ENCODE measurements at regions not wholly inside any gene's neighbourhood (a gene's known extent, or its start where the extent isn't known, plus 50 kb on each side); places are given as distances from the start of the nearest gene placed in this dataset.
"Not testable (repeated sequence)": the region's sequence is repeated elsewhere in the genome, so short reads cannot be mapped to it uniquely, and the experiment has no call there.

DNA sequence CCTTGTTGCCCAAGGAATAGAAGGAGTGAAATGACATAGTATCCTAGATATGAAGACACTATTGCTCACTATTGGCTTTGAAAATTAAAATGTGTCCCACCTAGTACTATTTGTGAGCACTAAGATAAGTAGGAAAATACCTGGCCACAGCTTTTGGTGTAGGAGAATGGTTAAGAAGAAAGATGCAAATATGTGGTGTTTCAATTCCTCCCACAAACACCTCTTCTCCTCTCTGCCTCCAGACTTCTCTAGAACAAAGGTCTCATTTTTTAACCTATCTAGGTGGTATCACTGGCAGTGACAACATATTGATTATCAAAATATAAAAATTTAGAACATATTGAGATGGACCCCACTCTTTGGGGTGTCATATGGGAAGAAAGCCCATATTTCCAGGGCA is 929.9 kb upstream of the FANCL start:
- Histone ChIP-seq H3K9me3 (no peaks in the 10 kb centered on the region), H3K27ac (no peak overlapping the region), H3K4me3 (no peak overlapping the region), H3K4me1 (no peaks in the 10 kb centered on the region), H3K36me3 (no peaks in the 10 kb centered on the region), H3K27me3 (ENCODE audit: low read depth) (no peaks in the 10 kb centered on the region)
- TF ChIP-seq CTCF (IDR thresholded peaks at IDR 0.05) = no peak
- intact Hi-C loops (cut with DNase I) = no loop called here
- DNase-seq (no peak), ATAC-seq (no peak)

GRCh38 chr2:59168766-59169165 is 927.6 kb upstream of the FANCL start:
- H3K27ac ChIP-seq = no peak overlapping the region
- no peaks in the 10 kb centered on the region for H3K36me3 ChIP-seq
- ATAC-seq (no peak), DNase-seq (no peak)
- no peak overlapping the region for H3K4me3 ChIP-seq
- no peaks in the 10 kb centered on the region for H3K9me3 ChIP-seq
- TF ChIP-seq CTCF (IDR thresholded peaks at IDR 0.05) = no peak
- no peaks in the 10 kb centered on the region for H3K4me1 ChIP-seq
- intact Hi-C loops (cut with DNase I) = no loop called here
- no peaks in the 10 kb centered on the region for H3K27me3 ChIP-seq (ENCODE audit: low read depth)

DNA sequence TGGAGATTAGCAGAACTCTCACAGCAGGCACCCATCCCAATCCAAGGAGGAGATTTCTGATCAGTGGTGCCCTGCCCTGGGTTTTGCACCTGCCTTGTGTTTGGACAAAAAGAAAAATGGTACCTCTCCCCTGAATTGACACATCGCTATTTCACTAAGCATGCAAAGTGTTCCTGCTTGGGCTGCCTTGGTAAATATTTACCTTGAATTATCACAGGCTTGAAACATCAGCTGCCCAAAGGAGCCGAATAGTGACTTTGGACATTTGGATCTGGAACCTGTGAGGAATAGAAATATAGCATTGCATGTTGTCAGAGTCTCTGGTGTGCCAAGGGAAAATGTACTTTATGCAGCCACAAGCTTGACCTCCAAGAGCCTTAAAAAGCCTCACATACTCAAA is 926.4 kb upstream of the FANCL start:
- DNase-seq (no peak), ATAC-seq (no peak)
- TF ChIP-seq CTCF (IDR thresholded peaks at IDR 0.05) = no peak
- no peaks in the 10 kb centered on the region for H3K4me1 ChIP-seq
- no peak overlapping the region for H3K4me3 ChIP-seq
- no peaks in the 10 kb centered on the region for H3K9me3 ChIP-seq
- intact Hi-C loops (cut with DNase I) = no loop called here
- H3K36me3 ChIP-seq = no peaks in the 10 kb centered on the region
- no peak overlapping the region for H3K27ac ChIP-seq
- no peaks in the 10 kb centered on the region for H3K27me3 ChIP-seq (ENCODE audit: low read depth)

DNA sequence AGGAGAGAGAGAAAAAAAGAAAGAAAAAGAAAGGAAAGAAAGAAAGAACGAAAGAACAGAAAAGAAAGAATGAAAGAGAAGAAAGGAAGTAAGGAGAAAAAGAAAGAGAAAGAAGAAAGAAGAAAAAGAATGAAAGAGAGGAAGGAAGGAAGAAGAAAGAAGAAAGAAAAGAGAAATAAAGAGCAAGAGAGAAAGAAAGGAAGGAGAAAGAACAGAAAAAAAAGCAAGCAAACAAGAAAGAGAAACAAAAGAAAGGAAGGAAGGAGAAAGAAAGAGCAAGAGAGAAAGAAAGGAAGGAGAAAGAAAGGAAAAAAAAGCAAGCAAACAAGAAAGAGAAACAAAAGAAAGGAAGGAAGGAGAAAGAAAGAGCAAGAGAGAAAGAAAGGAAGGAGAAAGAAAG is 916.8 kb upstream of the FANCL start:
- intact Hi-C loops (cut with DNase I); H3K9me3 ChIP-seq; H3K27me3 ChIP-seq (ENCODE audit: low read depth); H3K4me1 ChIP-seq; ATAC-seq; DNase-seq; H3K4me3 ChIP-seq; H3K36me3 ChIP-seq; H3K27ac ChIP-seq: not testable (repeated sequence)

- Histone ChIP-seq H3K27ac (no peak overlapping the region), H3K4me3 (no peak overlapping the region), H3K9me3 (no peaks in the 10 kb centered on the region), H3K36me3 (no peaks in the 10 kb centered on the region), H3K27me3 (ENCODE audit: low read depth) (no peaks in the 10 kb centered on the region), H3K4me1 (no peaks in the 10 kb centered on the region)
- intact Hi-C loops (cut with DNase I) = no loop called here
- ATAC-seq = no peak
- TF ChIP-seq CTCF (IDR thresholded peaks at IDR 0.05) = no peak
- no peak for DNase-seq
Observed at GRCh38 chr2:59151805-59152204, 910.7 kb upstream of the FANCL start.

- Histone ChIP-seq H3K9me3 (no peaks in the 10 kb centered on the region), H3K27me3 (ENCODE audit: low read depth) (no peaks in the 10 kb centered on the region), H3K4me1 (no peaks in the 10 kb centered on the region), H3K4me3 (no peak overlapping the region), H3K36me3 (no peaks in the 10 kb centered on the region), H3K27ac (no peak overlapping the region)
- TF ChIP-seq CTCF (IDR thresholded peaks at IDR 0.05) = no peak
- no peak for DNase-seq
- intact Hi-C loops (cut with DNase I) = no loop called here
- ATAC-seq = no peak
Observed at GRCh38 chr2:59150217-59150849, 909.2 kb upstream of the FANCL start.
